GM23338 (cell line): ENCODE measurements at regions not wholly inside any gene's neighbourhood (a gene's known extent, or its start where the extent isn't known, plus 50 kb on each side); places are given as distances from the start of the nearest gene placed in this dataset.

Experiments
- ATAC-seq: fragments of 200-7000 bp; cut with Tn5 transposase; 3 replicates; pipeline ENCODE4 v1.9.1; 2020
- DNase-seq: peaks from one replicate; pipeline ENCODE4 v3.0.0-alpha.2; 2015; ENCODE audit warnings: low spot score
- H2AFZ ChIP-seq: fragments of 200-600 bp; sonication (generic); 2 replicates; pipeline ENCODE4 v1.8.0; 2016; ENCODE audit warnings: antibody characterized with exemption, mild to moderate bottlenecking, moderate library complexity
- H3F3A ChIP-seq: fragments of 200-600 bp; sonication (generic); replicated peaks from 2 replicates; pipeline ENCODE4 v1.8.0; 2017; ENCODE audit warnings: antibody characterized with exemption, mixed run types, low read depth
- H3K27ac ChIP-seq: fragments of 200-600 bp; sonication (generic); 2 replicates; pipeline ENCODE4 v1.6.1; 2016; ENCODE audit warnings: low read depth
- H3K27me3 ChIP-seq: fragments of 200-600 bp; sonication (generic); 2 replicates; pipeline ENCODE4 v1.8.0; 2016; ENCODE audit warnings: mild to moderate bottlenecking, mixed run types, moderate library complexity; ENCODE audit not compliant: insufficient read depth
- H3K36me3 ChIP-seq: fragments of 200-600 bp; sonication (generic); 2 replicates; pipeline ENCODE4 v1.8.0; 2016; ENCODE audit warnings: mild to moderate bottlenecking; ENCODE audit not compliant: insufficient read depth
- H3K4me1 ChIP-seq: fragments of 200-600 bp; sonication (generic); 2 replicates; pipeline ENCODE4 v1.8.0; 2016; ENCODE audit warnings: mild to moderate bottlenecking, moderate library complexity; ENCODE audit not compliant: insufficient read depth
- H3K4me2 ChIP-seq: fragments of 200-600 bp; sonication (generic); 2 replicates; pipeline ENCODE4 v1.7.1; 2017; ENCODE audit warnings: mixed run types
- H3K4me3 ChIP-seq: fragments of 200-600 bp; sonication (generic); 2 replicates; pipeline ENCODE4 v1.6.1; 2016; ENCODE audit warnings: mixed run types
- H3K79me2 ChIP-seq: fragments of 200-600 bp; sonication (generic); replicated peaks from 2 replicates; pipeline ENCODE4 v1.8.0; 2017; ENCODE audit warnings: mild to moderate bottlenecking; ENCODE audit not compliant: insufficient read depth
- H3K9me2 ChIP-seq: fragments of 200-600 bp; sonication (generic); 2 replicates; pipeline ENCODE4 v1.8.0; 2017; ENCODE audit not compliant: insufficient read depth
- H4K20me1 ChIP-seq: fragments of 200-600 bp; sonication (generic); replicated peaks from 2 replicates; pipeline ENCODE4 v1.8.0; 2017; ENCODE audit warnings: mild to moderate bottlenecking; ENCODE audit not compliant: insufficient read depth
- H3K27ac Mint-ChIP-seq: 2 replicates; pipeline ENCODE4 v1.8.0; 2020; ENCODE audit warnings: inconsistent platforms, mild to moderate bottlenecking, moderate library complexity, mixed read lengths
- H3K27me3 Mint-ChIP-seq: 3 replicates; pipeline ENCODE4 v1.8.0; 2022; ENCODE audit warnings: low read depth, mild to moderate bottlenecking, moderate library complexity, mixed read lengths, inconsistent platforms; ENCODE audit not compliant: insufficient read depth, poor library complexity
- H3K36me3 Mint-ChIP-seq: 3 replicates; pipeline ENCODE4 v1.8.0; 2021; ENCODE audit warnings: low read depth, mild to moderate bottlenecking, inconsistent platforms, moderate library complexity, mixed read lengths
- H3K4me1 Mint-ChIP-seq: 3 replicates; pipeline ENCODE4 v1.8.0; 2020; ENCODE audit warnings: mild to moderate bottlenecking, inconsistent platforms, mixed read lengths
- H3K4me3 Mint-ChIP-seq: 3 replicates; pipeline ENCODE4 v1.8.0; 2021; ENCODE audit warnings: moderate library complexity, mild to moderate bottlenecking, inconsistent platforms, mixed read lengths
- H3K9me3 Mint-ChIP-seq: 3 replicates; pipeline ENCODE4 v1.8.0; 2020; ENCODE audit warnings: moderate library complexity, mild to moderate bottlenecking, inconsistent platforms, mixed read lengths
- CREB1 ChIP-seq: fragments of 250-450 bp; sonication (Bioruptor Pico); IDR thresholded peaks from 2 replicates; pipeline ENCODE4 v1.5.0; 2020; ENCODE audit warnings: low read depth, mild to moderate bottlenecking, moderate library complexity
- EZH2 ChIP-seq: fragments of 200-600 bp; sonication (generic); IDR thresholded peaks from one replicate; pipeline ENCODE4 v1.8.0; 2017; ENCODE audit warnings: antibody characterized with exemption, mild to moderate bottlenecking, low read depth; ENCODE audit not compliant: unreplicated experiment
- EZH2phosphoT487 ChIP-seq: fragments of 200-600 bp; sonication (generic); IDR thresholded peaks from one replicate; pipeline ENCODE4 v1.8.1; 2018; ENCODE audit warnings: antibody characterized with exemption; ENCODE audit not compliant: unreplicated experiment
- JUNB ChIP-seq: IDR thresholded peaks from one replicate; pipeline ENCODE4 v1.6.1; 2016; ENCODE audit warnings: antibody characterized with exemption; ENCODE audit not compliant: unreplicated experiment
- NANOG ChIP-seq: IDR thresholded peaks from 2 replicates; pipeline ENCODE4 v1.6.1; 2016; ENCODE audit warnings: antibody characterized with exemption, borderline replicate concordance
- POLR2AphosphoS5 ChIP-seq: IDR thresholded peaks from 2 replicates; pipeline ENCODE4 v1.6.1; 2016; ENCODE audit warnings: antibody characterized with exemption, low read depth
- STAT1 ChIP-seq: IDR thresholded peaks from one replicate; pipeline ENCODE4 v1.6.1; 2016; ENCODE audit warnings: antibody characterized with exemption; ENCODE audit not compliant: unreplicated experiment
- ZNF114 ChIP-seq: fragments of 250-450 bp; sonication (Bioruptor Pico); IDR thresholded peaks from 2 replicates; pipeline ENCODE4 v1.5.0; 2020; ENCODE audit warnings: mild to moderate bottlenecking, moderate library complexity
- TF ChIP-seq, protein P1 (sequence below): IDR thresholded peaks from one replicate; pipeline ENCODE4 v1.6.1; 2018; ENCODE audit warnings: antibody characterized with exemption; ENCODE audit not compliant: unreplicated experiment
- TF ChIP-seq, protein P2 (sequence below), 2 experiments: fragments of 200-600 bp in 1 of 2; sonication (generic) in 1 of 2; conservative IDR thresholded peaks; 2 replicates each; pipeline versions ENCODE4 v1.5.1 to v1.6.1; 2016 to 2017; ENCODE audit warnings: antibody characterized with exemption in 2 of 2, low read depth in 2 of 2, mild to moderate bottlenecking in 2 of 2, moderate library complexity in 1 of 2
- TF ChIP-seq, protein P3 (sequence below): fragments of 250-450 bp; sonication (Bioruptor Pico); IDR thresholded peaks from 2 replicates; pipeline ENCODE4 v1.5.0; 2020; ENCODE audit warnings: mild to moderate bottlenecking, moderate library complexity

DNA sequence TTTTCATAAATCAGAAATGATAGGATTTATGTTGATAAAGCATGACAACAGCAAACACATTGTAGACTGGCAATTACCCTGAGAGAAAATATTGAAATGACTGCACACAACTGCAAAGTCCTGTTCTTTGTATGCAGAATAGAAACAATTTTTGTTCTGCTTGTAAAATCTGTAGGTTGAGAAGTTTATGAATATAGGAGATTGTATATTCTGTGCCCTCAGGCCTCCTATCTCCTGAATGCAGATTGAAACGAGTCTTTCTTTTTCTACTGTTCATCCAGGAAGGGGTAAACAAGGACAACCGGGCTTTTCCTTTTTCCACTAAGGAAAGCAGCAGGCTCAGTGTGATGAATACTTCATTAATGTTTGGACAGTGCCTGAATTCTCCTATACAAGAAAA lies 95.0 kb upstream of the HAPLN1 start:
- Mint-ChIP-seq H3K4me3 (no peak overlapping the region), H3K36me3 (no peaks in the 10 kb centered on the region), H3K9me3 (no peaks in the 10 kb centered on the region), H3K4me1 (no peaks in the 10 kb centered on the region), H3K27ac (no peak overlapping the region), H3K27me3 (no peaks in the 10 kb centered on the region)
- Histone ChIP-seq H2AFZ (no peak overlapping the region), H3K4me1 (no peaks in the 10 kb centered on the region), H3F3A (no peaks in the 10 kb centered on the region), H3K79me2 (no peaks in the 10 kb centered on the region), H3K27me3 (no peaks in the 10 kb centered on the region), H3K36me3 (no peaks in the 10 kb centered on the region), H3K27ac (no peak overlapping the region), H4K20me1 (no peaks in the 10 kb centered on the region), H3K4me2 (no peak overlapping the region), H3K4me3 (no peak overlapping the region), H3K9me2 (no peaks in the 10 kb centered on the region; the same call in 1 of the 2 replicates)
- no peak for DNase-seq
- no peak for TF ChIP-seq EZH2
- no peak for ATAC-seq

DNA sequence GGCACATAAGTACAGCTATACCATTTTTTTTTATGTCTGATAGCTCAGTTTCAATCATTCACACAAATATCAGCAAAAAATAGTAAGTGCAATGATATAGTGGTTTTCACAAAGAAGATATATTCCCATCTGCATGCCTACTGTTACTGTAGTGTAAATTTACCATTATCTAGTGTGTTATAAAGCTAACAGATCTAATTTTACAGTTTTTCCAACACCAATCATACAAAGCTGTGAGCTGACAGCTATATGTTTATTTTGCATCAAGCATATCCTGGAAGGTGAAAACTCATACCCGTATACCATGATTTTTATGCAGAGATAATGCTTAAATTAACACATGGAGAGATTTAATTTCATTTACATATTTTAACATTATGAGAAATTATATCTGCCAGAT lies 89.9 kb upstream of the HAPLN1 start:
- H3K4me3 Mint-ChIP-seq = no peak overlapping the region
- H3K4me3 ChIP-seq = no peak overlapping the region
- H2AFZ ChIP-seq = peak overlapping the region; percentile 53; the same call in 1 of the 2 replicates
- H3K27me3 Mint-ChIP-seq = peaks cover 1% of the 10 kb centered on the region
- no peaks in the 10 kb centered on the region for H3K79me2 ChIP-seq
- H4K20me1 ChIP-seq = no peaks in the 10 kb centered on the region
- no peaks in the 10 kb centered on the region for H3K4me1 Mint-ChIP-seq
- no peaks in the 10 kb centered on the region for H3K36me3 Mint-ChIP-seq
- H3K4me1 ChIP-seq = no peaks in the 10 kb centered on the region
- no peaks in the 10 kb centered on the region for H3K9me3 Mint-ChIP-seq
- no peaks in the 10 kb centered on the region for H3K36me3 ChIP-seq
- no peak overlapping the region for H3K27ac ChIP-seq
- ATAC-seq (no peak), DNase-seq (no peak)
- no peak overlapping the region for H3K4me2 ChIP-seq
- H3K27me3 ChIP-seq = no peaks in the 10 kb centered on the region
- no peaks in the 10 kb centered on the region; the same call in 1 of the 2 replicates for H3K9me2 ChIP-seq
- no peaks in the 10 kb centered on the region for H3F3A ChIP-seq
- TF ChIP-seq, protein P1, sequence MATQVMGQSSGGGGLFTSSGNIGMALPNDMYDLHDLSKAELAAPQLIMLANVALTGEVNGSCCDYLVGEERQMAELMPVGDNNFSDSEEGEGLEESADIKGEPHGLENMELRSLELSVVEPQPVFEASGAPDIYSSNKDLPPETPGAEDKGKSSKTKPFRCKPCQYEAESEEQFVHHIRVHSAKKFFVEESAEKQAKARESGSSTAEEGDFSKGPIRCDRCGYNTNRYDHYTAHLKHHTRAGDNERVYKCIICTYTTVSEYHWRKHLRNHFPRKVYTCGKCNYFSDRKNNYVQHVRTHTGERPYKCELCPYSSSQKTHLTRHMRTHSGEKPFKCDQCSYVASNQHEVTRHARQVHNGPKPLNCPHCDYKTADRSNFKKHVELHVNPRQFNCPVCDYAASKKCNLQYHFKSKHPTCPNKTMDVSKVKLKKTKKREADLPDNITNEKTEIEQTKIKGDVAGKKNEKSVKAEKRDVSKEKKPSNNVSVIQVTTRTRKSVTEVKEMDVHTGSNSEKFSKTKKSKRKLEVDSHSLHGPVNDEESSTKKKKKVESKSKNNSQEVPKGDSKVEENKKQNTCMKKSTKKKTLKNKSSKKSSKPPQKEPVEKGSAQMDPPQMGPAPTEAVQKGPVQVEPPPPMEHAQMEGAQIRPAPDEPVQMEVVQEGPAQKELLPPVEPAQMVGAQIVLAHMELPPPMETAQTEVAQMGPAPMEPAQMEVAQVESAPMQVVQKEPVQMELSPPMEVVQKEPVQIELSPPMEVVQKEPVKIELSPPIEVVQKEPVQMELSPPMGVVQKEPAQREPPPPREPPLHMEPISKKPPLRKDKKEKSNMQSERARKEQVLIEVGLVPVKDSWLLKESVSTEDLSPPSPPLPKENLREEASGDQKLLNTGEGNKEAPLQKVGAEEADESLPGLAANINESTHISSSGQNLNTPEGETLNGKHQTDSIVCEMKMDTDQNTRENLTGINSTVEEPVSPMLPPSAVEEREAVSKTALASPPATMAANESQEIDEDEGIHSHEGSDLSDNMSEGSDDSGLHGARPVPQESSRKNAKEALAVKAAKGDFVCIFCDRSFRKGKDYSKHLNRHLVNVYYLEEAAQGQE = no peak
- TF ChIP-seq EZH2 (no peak), JUNB (no peak), ZNF114 (no peak), EZH2phosphoT487 (no peak), CREB1 (no peak), STAT1 (no peak), POLR2AphosphoS5 (no peak), NANOG (no peak)
- TF ChIP-seq, protein P2, sequence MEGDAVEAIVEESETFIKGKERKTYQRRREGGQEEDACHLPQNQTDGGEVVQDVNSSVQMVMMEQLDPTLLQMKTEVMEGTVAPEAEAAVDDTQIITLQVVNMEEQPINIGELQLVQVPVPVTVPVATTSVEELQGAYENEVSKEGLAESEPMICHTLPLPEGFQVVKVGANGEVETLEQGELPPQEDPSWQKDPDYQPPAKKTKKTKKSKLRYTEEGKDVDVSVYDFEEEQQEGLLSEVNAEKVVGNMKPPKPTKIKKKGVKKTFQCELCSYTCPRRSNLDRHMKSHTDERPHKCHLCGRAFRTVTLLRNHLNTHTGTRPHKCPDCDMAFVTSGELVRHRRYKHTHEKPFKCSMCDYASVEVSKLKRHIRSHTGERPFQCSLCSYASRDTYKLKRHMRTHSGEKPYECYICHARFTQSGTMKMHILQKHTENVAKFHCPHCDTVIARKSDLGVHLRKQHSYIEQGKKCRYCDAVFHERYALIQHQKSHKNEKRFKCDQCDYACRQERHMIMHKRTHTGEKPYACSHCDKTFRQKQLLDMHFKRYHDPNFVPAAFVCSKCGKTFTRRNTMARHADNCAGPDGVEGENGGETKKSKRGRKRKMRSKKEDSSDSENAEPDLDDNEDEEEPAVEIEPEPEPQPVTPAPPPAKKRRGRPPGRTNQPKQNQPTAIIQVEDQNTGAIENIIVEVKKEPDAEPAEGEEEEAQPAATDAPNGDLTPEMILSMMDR (conservative IDR thresholded peaks at IDR 0.05; ENCODE audit: low read depth in 2 of 2) = no peak
- TF ChIP-seq, protein P3, sequence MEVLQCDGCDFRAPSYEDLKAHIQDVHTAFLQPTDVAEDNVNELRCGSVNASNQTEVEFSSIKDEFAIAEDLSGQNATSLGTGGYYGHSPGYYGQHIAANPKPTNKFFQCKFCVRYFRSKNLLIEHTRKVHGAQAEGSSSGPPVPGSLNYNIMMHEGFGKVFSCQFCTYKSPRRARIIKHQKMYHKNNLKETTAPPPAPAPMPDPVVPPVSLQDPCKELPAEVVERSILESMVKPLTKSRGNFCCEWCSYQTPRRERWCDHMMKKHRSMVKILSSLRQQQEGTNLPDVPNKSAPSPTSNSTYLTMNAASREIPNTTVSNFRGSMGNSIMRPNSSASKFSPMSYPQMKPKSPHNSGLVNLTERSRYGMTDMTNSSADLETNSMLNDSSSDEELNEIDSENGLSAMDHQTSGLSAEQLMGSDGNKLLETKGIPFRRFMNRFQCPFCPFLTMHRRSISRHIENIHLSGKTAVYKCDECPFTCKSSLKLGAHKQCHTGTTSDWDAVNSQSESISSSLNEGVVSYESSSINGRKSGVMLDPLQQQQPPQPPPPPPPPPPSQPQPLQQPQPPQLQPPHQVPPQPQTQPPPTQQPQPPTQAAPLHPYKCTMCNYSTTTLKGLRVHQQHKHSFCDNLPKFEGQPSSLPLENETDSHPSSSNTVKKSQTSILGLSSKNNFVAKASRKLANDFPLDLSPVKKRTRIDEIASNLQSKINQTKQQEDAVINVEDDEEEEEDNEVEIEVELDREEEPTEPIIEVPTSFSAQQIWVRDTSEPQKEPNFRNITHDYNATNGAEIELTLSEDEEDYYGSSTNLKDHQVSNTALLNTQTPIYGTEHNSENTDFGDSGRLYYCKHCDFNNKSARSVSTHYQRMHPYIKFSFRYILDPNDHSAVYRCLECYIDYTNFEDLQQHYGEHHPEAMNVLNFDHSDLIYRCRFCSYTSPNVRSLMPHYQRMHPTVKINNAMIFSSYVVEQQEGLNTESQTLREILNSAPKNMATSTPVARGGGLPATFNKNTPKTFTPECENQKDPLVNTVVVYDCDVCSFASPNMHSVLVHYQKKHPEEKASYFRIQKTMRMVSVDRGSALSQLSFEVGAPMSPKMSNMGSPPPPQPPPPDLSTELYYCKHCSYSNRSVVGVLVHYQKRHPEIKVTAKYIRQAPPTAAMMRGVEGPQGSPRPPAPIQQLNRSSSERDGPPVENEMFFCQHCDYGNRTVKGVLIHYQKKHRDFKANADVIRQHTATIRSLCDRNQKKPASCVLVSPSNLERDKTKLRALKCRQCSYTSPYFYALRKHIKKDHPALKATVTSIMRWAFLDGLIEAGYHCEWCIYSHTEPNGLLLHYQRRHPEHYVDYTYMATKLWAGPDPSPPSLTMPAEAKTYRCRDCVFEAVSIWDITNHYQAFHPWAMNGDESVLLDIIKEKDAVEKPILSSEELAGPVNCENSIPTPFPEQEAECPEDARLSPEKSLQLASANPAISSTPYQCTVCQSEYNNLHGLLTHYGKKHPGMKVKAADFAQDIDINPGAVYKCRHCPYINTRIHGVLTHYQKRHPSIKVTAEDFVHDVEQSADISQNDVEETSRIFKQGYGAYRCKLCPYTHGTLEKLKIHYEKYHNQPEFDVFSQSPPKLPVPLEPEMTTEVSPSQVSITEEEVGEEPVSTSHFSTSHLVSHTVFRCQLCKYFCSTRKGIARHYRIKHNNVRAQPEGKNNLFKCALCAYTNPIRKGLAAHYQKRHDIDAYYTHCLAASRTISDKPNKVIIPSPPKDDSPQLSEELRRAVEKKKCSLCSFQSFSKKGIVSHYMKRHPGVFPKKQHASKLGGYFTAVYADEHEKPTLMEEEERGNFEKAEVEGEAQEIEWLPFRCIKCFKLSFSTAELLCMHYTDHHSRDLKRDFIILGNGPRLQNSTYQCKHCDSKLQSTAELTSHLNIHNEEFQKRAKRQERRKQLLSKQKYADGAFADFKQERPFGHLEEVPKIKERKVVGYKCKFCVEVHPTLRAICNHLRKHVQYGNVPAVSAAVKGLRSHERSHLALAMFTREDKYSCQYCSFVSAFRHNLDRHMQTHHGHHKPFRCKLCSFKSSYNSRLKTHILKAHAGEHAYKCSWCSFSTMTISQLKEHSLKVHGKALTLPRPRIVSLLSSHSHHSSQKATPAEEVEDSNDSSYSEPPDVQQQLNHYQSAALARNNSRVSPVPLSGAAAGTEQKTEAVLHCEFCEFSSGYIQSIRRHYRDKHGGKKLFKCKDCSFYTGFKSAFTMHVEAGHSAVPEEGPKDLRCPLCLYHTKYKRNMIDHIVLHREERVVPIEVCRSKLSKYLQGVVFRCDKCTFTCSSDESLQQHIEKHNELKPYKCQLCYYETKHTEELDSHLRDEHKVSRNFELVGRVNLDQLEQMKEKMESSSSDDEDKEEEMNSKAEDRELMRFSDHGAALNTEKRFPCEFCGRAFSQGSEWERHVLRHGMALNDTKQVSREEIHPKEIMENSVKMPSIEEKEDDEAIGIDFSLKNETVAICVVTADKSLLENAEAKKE (CRISPR knock-in tag) = no peak
- no peak overlapping the region for H3K27ac Mint-ChIP-seq
